ENCODE measurements at regions not wholly inside any gene's neighbourhood (a gene's known extent, or its start where the extent isn't known, plus 50 kb on each side); places are given as distances from the start of the nearest gene placed in this dataset.

GRCh38 chr2:121038891-121039616, 245.9 kb downstream of the TFCP2L1 start:
- peak in 2 of 3 donors; percentile 1 to 15 for DNase-seq

GRCh38 chr2:121039679-121040078, 245.3 kb downstream of the TFCP2L1 start:
- no peak for DNase-seq

- DNase-seq: no peak
Observed at GRCh38 chr2:121041516-121041915, 243.5 kb downstream of the TFCP2L1 start.

GRCh38 chr2:121043061-121043826, 241.8 kb downstream of the TFCP2L1 start:
- no peak for DNase-seq

- DNase-seq: no peak
Observed at GRCh38 chr2:121043827-121044222, 241.2 kb downstream of the TFCP2L1 start.

GRCh38 chr2:121044412-121044811, 240.6 kb downstream of the TFCP2L1 start:
- DNase-seq: no peak

GRCh38 chr2:121045245-121045644, 239.8 kb downstream of the TFCP2L1 start:
- DNase-seq: no peak

- DNase-seq: no peak
Observed at GRCh38 chr2:121046335-121046734, 238.7 kb downstream of the TFCP2L1 start.

- no peak for DNase-seq
Observed at GRCh38 chr2:121047383-121047782, 237.6 kb downstream of the TFCP2L1 start.

- no peak for DNase-seq
Observed at GRCh38 chr2:121049131-121049530, 235.9 kb downstream of the TFCP2L1 start.

GRCh38 chr2:121049950-121050585, 234.9 kb downstream of the TFCP2L1 start:
- DNase-seq: no peak

GRCh38 chr2:121051311-121051710, 233.7 kb downstream of the TFCP2L1 start:
- DNase-seq: no peak

GRCh38 chr2:121052023-121052422, 233.0 kb downstream of the TFCP2L1 start:
- no peak for DNase-seq

GRCh38 chr2:121052521-121052920, 232.5 kb downstream of the TFCP2L1 start:
- no peak for DNase-seq

- DNase-seq: peak in 1 of 3 donors; percentile 16
Observed at GRCh38 chr2:121055088-121055487, 229.9 kb downstream of the TFCP2L1 start.

- no peak for DNase-seq
Observed at GRCh38 chr2:121055501-121055900, 229.5 kb downstream of the TFCP2L1 start.

GRCh38 chr2:121058852-121059558, 226.0 kb downstream of the TFCP2L1 start:
- DNase-seq: no peak

GRCh38 chr2:121059651-121060649, 225.1 kb downstream of the TFCP2L1 start:
- no peak for DNase-seq

- no peak for DNase-seq
Observed at GRCh38 chr2:121061633-121062032, 223.4 kb downstream of the TFCP2L1 start.

GRCh38 chr2:121063471-121063870, 221.5 kb downstream of the TFCP2L1 start:
- DNase-seq: no peak

- DNase-seq: no peak
Observed at GRCh38 chr2:121064186-121064585, 220.8 kb downstream of the TFCP2L1 start.

- no peak for DNase-seq
Observed at GRCh38 chr2:121065239-121065638, 219.8 kb downstream of the TFCP2L1 start.
